Astrocyte of the cerebellum (primary cell): ENCODE measurements at regions not wholly inside any gene's neighbourhood (a gene's known extent, or its start where the extent isn't known, plus 50 kb on each side); places are given as distances from the start of the nearest gene placed in this dataset.

ENCODE experiments used
- DNase-seq: peaks from one replicate; pipeline ENCODE4 v3.0.0-alpha.2; 2011; ENCODE audit warnings: low read depth
- H3K4me3 ChIP-seq: 2 replicates; pipeline ENCODE4 v1.5.1; 2011; ENCODE audit warnings: mild to moderate bottlenecking, low read depth, low read length, moderate library complexity
- in situ Hi-C: cut with HindIII; loops from 2 replicates; pipeline ENCODE4 v1.10.0; 2017; ENCODE audit warnings: low sequenced_read_pairs
- TF ChIP-seq, protein P1 (sequence below): IDR thresholded peaks from 2 replicates; pipeline ENCODE4 v1.5.1; 2012; ENCODE audit warnings: low read length, low read depth, moderate library complexity, mild to moderate bottlenecking; ENCODE audit errors: missing control alignments

DNA sequence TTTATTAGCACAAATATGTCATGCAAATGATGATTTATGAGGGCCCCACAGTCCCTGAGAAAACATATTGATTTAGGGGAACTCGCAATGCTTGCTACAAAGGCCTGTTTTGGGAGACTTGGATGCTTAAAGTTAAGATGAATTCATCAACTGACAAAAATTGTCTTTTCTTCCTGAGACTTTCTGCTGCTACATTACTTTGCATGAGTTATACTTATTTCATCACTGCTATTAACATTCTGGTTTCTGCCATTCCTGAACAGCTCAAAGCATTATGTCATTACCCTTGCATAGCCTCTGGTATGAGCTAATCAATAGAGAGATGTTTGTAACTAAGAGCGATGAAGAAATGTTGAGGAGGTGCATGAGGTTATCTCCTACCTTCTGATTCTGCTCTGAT, 74.4 kb downstream of the SOX11 start:
- no peak overlapping the region for H3K4me3 ChIP-seq
- DNase-seq, result peak; percentile 55
- in situ Hi-C loops, result no loop called here
- TF ChIP-seq, protein P1, sequence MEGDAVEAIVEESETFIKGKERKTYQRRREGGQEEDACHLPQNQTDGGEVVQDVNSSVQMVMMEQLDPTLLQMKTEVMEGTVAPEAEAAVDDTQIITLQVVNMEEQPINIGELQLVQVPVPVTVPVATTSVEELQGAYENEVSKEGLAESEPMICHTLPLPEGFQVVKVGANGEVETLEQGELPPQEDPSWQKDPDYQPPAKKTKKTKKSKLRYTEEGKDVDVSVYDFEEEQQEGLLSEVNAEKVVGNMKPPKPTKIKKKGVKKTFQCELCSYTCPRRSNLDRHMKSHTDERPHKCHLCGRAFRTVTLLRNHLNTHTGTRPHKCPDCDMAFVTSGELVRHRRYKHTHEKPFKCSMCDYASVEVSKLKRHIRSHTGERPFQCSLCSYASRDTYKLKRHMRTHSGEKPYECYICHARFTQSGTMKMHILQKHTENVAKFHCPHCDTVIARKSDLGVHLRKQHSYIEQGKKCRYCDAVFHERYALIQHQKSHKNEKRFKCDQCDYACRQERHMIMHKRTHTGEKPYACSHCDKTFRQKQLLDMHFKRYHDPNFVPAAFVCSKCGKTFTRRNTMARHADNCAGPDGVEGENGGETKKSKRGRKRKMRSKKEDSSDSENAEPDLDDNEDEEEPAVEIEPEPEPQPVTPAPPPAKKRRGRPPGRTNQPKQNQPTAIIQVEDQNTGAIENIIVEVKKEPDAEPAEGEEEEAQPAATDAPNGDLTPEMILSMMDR, result no peak

DNA sequence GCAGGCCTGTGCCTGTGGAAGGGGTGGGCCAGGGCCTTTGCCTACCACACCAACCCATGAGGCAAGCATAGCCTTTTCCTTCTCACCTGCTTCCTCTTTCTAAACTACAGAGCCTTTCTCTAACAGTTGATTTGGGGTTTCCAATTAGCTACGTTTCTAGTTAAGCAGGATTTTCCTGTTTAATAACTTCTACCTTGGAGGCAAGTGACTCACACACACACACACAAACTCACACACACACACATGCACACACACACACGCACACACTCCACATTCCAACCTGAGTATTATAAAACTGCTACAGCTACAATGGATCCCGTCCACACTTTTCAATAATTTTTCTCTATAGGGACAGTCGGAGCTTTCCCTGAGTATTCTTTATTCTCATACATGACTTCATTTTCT, 84.9 kb downstream of the SOX11 start:
- H3K4me3 ChIP-seq, result no peak overlapping the region
- DNase-seq, result no peak
- in situ Hi-C loops, result loop anchor here (5.0 kb wide), 1 partner anchor 65 kb away; no protein-coding TSS in a partner anchor
- TF ChIP-seq, protein P1, result no peak

DNA sequence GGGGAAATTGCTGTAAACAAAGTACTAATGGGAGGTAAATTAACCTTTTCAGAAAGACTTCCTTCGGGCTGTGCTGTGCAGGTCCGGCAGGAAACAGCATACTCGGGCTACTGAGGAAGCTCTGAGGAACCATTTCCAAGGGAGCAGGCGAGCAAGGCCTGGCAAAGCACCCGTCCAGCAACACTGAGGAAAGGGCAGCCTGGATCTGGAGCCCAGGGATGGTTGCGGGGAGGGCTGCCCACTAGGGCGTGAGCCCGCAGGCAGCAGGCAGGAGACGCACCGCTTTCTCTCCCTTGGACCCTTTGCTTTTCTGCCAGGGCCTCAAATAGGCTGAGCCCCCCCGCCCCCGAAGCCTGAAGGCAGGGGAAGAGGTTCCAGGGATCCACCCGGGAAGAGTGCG, 89.5 kb downstream of the SOX11 start:
- TF ChIP-seq, protein P1, result no peak
- no peak overlapping the region for H3K4me3 ChIP-seq
- DNase-seq, result no peak
- in situ Hi-C loops, result no loop called here

DNA sequence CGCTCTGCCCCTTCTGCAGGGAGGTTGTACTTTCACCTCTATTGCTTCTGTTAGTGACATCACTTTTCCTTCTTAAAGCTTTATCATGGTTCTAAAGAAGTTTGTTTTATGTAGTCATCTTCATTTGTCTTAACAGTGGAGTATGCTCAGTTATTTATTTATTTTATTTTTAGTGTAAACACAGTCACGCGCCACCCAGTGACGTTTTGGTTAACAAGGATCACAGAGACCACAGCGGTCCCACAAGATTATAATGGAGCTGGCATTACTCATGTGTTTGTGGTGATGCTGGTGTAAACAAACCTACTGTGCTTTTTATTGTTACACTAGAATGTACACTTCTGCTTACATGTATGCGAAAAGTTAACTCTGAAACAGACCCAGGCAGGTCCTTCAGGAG, 89.9 kb downstream of the SOX11 start:
- TF ChIP-seq, protein P1, result no peak
- DNase-seq, result no peak
- H3K4me3 ChIP-seq, result no peak overlapping the region
- in situ Hi-C loops, result no loop called here

DNA sequence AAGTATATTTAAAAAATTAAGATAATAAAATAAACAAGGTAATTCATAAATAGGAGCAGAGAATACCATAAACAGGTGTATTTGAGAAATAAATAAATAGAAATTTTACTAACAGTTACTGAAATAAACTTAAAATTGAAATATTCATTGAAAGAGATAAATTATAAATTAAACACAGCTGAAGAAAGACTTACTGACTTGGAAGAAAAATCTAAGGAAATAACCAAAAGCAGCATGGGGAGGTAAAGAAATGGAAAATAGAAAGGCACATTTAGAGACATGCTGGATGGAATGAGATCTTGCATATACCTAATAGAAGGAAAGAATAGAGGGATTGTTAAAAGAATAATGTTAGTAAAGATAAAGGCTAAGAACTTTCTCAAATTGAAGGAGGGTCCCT, 96.3 kb downstream of the SOX11 start:
- H3K4me3 ChIP-seq, result no peak overlapping the region
- in situ Hi-C loops, result no loop called here
- no peak for DNase-seq
- TF ChIP-seq, protein P1, result no peak

DNA sequence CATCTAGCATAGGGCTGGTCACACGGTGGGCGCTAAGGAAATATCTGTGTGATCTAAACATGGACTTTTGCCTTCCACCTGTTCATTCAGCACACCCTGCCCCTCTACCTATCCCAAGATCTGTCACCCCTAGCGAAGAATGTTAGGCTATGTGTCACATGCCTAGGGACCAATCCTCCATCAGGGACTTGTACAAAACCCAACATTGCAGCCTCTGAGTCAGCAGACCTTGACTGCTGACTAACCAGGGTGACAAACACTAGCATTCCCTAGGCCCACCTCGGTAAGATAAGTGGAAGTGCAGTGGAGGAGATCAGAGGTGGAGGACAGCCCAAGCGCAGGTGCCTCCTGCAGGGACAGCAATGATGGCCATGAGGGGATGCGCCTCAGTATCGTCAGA, 99.2 kb downstream of the SOX11 start:
- no peak for DNase-seq
- in situ Hi-C loops, result loop anchor here (5.0 kb wide), 1 partner anchor 34 kb away; no protein-coding TSS in a partner anchor
- TF ChIP-seq, protein P1, result no peak
- H3K4me3 ChIP-seq, result no peak overlapping the region

DNA sequence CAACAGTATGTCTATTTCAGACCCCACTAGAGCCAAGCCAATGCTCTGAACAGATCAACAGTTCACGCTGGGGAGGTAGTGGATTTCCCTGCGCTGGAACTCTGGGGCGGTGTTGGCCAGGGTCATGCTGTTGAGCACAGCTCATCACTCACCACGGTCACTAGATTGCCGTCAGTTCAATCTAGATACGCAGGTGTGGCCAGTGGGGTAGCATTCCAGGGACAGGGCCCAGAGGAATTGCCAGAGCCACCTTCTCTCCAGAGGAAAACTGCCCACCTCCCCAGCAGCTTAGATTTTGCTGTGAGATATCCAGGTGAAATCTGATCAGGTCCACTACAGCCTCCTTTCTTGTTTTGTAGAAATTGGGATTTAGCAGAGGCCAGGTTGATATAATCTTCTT, 101.8 kb downstream of the SOX11 start:
- TF ChIP-seq, protein P1, result no peak
- no peak overlapping the region for H3K4me3 ChIP-seq
- in situ Hi-C loops, result loop anchor here (5.0 kb wide), 1 partner anchor 37 kb away; no protein-coding TSS in a partner anchor
- DNase-seq, result no peak
